ENCODE measurements at regions not wholly inside any gene's neighbourhood (a gene's known extent, or its start where the extent isn't known, plus 50 kb on each side); places are given as distances from the start of the nearest gene placed in this dataset.

GRCh38 chr1:199597152-199597551 lies 430.4 kb upstream of the NR5A2 start:
- no peak for TF ChIP-seq CTCF (conservative IDR thresholded peaks at IDR 0.05; ENCODE audit: low read depth, low read length)
- no peak for TF ChIP-seq EZH2 (IDR thresholded peaks at IDR 0.05; ENCODE audit: borderline replicate concordance, low read depth, low read length, poor library complexity, severe bottlenecking)

Data from A673 (cell line).